ENCODE measurements at regions not wholly inside any gene's neighbourhood (a gene's known extent, or its start where the extent isn't known, plus 50 kb on each side); places are given as distances from the start of the nearest gene placed in this dataset.

- TF ChIP-seq CTCF (conservative IDR thresholded peaks at IDR 0.05; ENCODE audit: low read length), result no peak
- TF ChIP-seq EZH2phosphoT487 (IDR thresholded peaks at IDR 0.05; ENCODE audit: borderline replicate concordance, low read depth, low read length), result no peak
Observed at GRCh38 chr3:10583798-10584708, 78.7 kb upstream of the ATP2B2 start.

Measured in OCI-LY7 (cell line).